ENCODE measurements at regions not wholly inside any gene's neighbourhood (a gene's known extent, or its start where the extent isn't known, plus 50 kb on each side); places are given as distances from the start of the nearest gene placed in this dataset.

- H3K9me3 ChIP-seq, result no peaks in the 10 kb centered on the region
- TF ChIP-seq, protein P1, sequence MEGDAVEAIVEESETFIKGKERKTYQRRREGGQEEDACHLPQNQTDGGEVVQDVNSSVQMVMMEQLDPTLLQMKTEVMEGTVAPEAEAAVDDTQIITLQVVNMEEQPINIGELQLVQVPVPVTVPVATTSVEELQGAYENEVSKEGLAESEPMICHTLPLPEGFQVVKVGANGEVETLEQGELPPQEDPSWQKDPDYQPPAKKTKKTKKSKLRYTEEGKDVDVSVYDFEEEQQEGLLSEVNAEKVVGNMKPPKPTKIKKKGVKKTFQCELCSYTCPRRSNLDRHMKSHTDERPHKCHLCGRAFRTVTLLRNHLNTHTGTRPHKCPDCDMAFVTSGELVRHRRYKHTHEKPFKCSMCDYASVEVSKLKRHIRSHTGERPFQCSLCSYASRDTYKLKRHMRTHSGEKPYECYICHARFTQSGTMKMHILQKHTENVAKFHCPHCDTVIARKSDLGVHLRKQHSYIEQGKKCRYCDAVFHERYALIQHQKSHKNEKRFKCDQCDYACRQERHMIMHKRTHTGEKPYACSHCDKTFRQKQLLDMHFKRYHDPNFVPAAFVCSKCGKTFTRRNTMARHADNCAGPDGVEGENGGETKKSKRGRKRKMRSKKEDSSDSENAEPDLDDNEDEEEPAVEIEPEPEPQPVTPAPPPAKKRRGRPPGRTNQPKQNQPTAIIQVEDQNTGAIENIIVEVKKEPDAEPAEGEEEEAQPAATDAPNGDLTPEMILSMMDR (IDR thresholded peaks at IDR 0.05), result no peak
- H3K4me3 ChIP-seq (ENCODE audit: low read depth in 1 of 2, low read length in 1 of 2), result no peak overlapping the region
- no peaks in the 10 kb centered on the region for H3K36me3 ChIP-seq
- H3K4me1 ChIP-seq (ENCODE audit: control insufficient read depth in 1 of 2, insufficient read depth in 1 of 2, low read depth in 1 of 2, low read length in 1 of 2), result peaks cover 25 to 28% of the 10 kb centered on the region in 2 experiments
- H3K27ac ChIP-seq, result no peak overlapping the region
- H3K27me3 ChIP-seq, result peaks cover 6% of the 10 kb centered on the region
Observed at GRCh38 chr2:8571792-8572499, 109.9 kb upstream of the ID2 start.

DNA sequence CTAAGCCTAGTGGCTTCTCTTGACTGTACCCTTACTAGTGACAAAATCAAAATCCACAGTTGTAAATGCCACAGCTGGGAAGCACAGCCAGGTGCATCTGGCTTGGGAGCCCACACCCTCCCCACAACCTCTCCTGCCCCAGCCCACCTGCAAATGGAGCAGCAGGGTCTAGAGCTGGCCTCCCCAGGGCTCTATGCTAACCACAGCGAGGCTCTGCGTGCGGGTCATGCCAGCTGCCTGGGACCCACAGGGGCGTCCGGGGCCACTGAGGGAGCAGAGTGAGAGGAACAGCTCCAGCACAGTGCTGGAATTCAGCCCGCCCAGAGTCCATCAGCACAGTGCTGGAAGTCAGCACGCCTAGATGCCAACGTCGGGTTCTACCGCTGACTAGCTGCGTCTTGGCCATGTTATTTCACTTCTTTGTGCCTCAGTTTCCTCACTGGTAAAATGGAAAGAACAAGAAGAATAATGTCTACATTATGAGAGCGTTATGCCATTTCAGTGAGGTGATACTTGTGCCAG lies 109.1 kb upstream of the ID2 start:
- Histone ChIP-seq H3K27ac (no peak overlapping the region), H3K9me3 (no peaks in the 10 kb centered on the region), H3K36me3 (no peaks in the 10 kb centered on the region), H3K4me3 (ENCODE audit: low read depth in 1 of 2, low read length in 1 of 2) (no peak overlapping the region), H3K27me3 (peaks cover 6% of the 10 kb centered on the region), H3K4me1 (ENCODE audit: control insufficient read depth in 1 of 2, insufficient read depth in 1 of 2, low read depth in 1 of 2, low read length in 1 of 2) (peaks cover 26 to 33% of the 10 kb centered on the region in 2 experiments)
- TF ChIP-seq, protein P1 (IDR thresholded peaks at IDR 0.05), result no peak

GRCh38 chr2:8573234-8573941 lies 108.5 kb upstream of the ID2 start:
- no peaks in the 10 kb centered on the region for H3K36me3 ChIP-seq
- H3K27ac ChIP-seq, result no peak overlapping the region
- H3K9me3 ChIP-seq, result no peaks in the 10 kb centered on the region
- TF ChIP-seq, protein P1 (IDR thresholded peaks at IDR 0.05), result no peak
- peaks cover 26 to 33% of the 10 kb centered on the region in 2 experiments for H3K4me1 ChIP-seq (ENCODE audit: control insufficient read depth in 1 of 2, insufficient read depth in 1 of 2, low read depth in 1 of 2, low read length in 1 of 2)
- H3K27me3 ChIP-seq, result peaks cover 6% of the 10 kb centered on the region
- no peak overlapping the region for H3K4me3 ChIP-seq (ENCODE audit: low read depth in 1 of 2, low read length in 1 of 2)

DNA sequence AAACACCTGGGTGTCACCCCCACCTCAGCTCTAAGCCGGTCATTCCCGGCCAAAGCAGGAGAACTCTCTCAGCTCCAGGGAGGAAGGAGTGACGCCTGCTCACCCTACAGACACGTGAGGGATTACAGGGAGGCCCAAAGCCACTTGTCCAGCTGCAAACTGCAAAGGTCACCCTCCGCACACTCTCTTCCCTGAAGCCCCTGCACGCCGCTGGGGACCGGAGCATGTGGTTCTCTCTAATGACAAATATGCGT lies 108.0 kb upstream of the ID2 start:
- Histone ChIP-seq H3K4me1 (ENCODE audit: control insufficient read depth in 1 of 2, insufficient read depth in 1 of 2, low read depth in 1 of 2, low read length in 1 of 2) (peaks cover 26 to 33% of the 10 kb centered on the region in 2 experiments), H3K27me3 (peaks cover 6% of the 10 kb centered on the region), H3K9me3 (no peaks in the 10 kb centered on the region), H3K27ac (no peak overlapping the region), H3K36me3 (no peaks in the 10 kb centered on the region), H3K4me3 (ENCODE audit: low read depth in 1 of 2, low read length in 1 of 2) (no peak overlapping the region)
- TF ChIP-seq, protein P1 (IDR thresholded peaks at IDR 0.05), result no peak

DNA sequence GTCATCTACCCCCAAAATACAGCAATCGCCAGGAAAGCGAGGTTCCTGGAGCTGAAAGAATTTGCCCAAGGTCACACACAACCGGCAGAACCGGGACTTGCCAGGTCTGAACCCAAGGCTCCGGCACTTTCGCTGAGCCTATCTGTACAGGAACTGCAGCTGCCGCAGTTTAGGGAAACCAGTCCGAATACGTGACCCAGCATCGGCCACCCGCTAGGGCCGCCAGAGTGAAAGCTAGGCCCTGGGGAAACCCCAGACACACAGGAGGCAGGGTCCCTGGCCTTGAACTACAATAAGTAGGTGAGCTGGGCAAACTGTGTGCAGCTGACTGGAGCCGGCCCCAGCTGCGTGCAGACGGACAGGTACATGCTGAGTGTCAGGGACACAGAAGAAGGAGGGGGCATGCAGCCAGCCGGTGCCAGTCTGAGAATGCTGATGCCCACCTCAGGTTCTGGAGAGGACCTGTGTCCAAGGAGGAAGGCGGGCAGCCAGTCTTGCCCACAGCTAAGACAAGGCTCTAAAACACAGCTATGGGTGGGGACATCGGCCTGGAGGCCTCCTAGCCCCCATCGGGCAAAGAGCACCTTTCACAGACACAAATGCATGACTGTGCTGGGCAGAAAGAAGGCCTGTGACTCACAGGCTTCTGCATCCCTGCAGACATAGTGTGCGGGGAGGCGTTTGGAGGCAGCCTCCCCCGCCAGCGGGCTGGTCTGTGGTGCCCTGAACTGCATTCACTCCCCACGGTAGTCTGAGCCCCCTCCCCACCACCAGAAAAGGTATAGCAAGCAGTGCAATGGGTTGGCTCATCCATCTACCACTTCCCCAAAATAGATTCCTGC lies 107.4 kb upstream of the ID2 start:
- Histone ChIP-seq H3K4me3 (ENCODE audit: low read depth in 1 of 2, low read length in 1 of 2) (peak overlapping the region in 1 of 2 experiments; percentile 18), H3K36me3 (no peaks in the 10 kb centered on the region), H3K27ac (peak overlapping the region; percentile 1), H3K9me3 (no peaks in the 10 kb centered on the region), H3K27me3 (peaks cover 6% of the 10 kb centered on the region), H3K4me1 (ENCODE audit: control insufficient read depth in 1 of 2, insufficient read depth in 1 of 2, low read depth in 1 of 2, low read length in 1 of 2) (peaks cover 26 to 33% of the 10 kb centered on the region in 2 experiments)
- TF ChIP-seq, protein P1 (IDR thresholded peaks at IDR 0.05), result no peak
